ENCODE measurements at regions not wholly inside any gene's neighbourhood (a gene's known extent, or its start where the extent isn't known, plus 50 kb on each side); places are given as distances from the start of the nearest gene placed in this dataset.

DNA sequence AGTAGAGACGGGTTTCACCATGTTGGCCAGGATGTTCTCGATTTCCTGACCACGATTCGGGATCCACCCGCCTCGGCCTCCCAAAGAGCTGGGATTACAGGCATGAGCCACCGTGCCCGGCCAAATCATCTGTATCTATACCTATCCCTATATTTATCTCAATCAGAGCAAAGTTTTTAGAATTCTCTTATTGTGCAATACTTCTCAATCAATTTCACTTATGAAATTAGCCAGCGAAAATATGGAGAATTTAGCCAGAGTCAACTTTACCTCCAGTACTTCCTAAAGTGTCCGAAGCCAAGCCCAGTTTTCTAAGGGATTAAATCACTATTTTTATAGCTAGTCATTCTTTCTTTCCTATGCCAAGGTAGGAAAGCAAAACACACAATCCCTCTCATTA, 319.1 kb upstream of the PFKP start:
- TF ChIP-seq, protein P1, sequence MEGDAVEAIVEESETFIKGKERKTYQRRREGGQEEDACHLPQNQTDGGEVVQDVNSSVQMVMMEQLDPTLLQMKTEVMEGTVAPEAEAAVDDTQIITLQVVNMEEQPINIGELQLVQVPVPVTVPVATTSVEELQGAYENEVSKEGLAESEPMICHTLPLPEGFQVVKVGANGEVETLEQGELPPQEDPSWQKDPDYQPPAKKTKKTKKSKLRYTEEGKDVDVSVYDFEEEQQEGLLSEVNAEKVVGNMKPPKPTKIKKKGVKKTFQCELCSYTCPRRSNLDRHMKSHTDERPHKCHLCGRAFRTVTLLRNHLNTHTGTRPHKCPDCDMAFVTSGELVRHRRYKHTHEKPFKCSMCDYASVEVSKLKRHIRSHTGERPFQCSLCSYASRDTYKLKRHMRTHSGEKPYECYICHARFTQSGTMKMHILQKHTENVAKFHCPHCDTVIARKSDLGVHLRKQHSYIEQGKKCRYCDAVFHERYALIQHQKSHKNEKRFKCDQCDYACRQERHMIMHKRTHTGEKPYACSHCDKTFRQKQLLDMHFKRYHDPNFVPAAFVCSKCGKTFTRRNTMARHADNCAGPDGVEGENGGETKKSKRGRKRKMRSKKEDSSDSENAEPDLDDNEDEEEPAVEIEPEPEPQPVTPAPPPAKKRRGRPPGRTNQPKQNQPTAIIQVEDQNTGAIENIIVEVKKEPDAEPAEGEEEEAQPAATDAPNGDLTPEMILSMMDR (IDR thresholded peaks at IDR 0.05; ENCODE audit: insufficient read depth, low read length, poor library complexity, severe bottlenecking) = no peak
- TF ChIP-seq EZH2phosphoT487 (conservative IDR thresholded peaks at IDR 0.05; ENCODE audit: low read length) = no peak

Data from SU-DHL-6 (cell line).